ENCODE measurements at regions not wholly inside any gene's neighbourhood (a gene's known extent, or its start where the extent isn't known, plus 50 kb on each side); places are given as distances from the start of the nearest gene placed in this dataset.
A peak's percentile ranks its signal among the peaks of the same experiment; 100 is the strongest.

DNA sequence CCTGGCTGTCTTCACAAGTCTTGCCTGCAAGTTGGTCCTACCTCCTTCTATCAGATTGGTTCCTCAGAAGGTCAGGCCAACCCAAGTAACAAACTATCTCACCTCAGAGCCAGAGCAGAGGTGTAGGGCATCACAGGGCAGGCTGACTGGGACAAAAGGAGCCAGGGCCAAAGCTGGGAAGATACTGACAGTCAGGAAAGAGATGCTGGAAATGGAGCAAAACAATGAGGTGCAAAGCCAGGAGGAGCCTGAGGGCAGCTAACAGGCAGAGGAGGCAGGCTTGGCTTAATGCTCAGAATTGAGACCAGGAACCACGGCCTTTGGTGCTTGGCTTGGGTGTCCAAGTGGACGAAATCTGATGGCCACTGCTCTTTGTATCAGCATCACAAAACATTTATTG lies 68.4 kb upstream of the PNMA1 start:
- 68% methylated on average over 2 of the region's 2 CpGs for WGBS

DNA sequence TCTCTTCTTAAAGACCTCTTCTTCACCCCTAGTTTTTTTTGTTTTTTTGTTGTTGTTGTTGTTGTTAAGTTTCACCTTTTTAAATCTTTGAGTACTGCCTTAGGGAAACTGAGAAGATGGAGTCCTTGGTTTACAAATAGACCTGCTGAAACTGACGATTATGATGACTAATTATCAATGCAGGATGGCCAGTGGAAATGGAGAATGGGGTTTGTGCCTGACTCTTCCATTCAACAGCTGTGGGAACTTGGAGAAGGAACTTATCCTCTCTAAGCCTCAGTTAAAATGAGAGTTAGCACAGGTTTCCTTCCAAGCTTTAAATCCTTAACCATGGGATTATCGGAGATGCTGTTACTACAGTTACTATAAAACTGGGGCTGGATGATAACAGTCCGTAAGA lies 66.7 kb upstream of the PNMA1 start:
- Histone ChIP-seq H3K36me3 (ENCODE audit: control insufficient read depth in 4 of 4, insufficient read depth in 3 of 4, low read depth in 1 of 4, low read length in 3 of 4) (no peaks in the 10 kb centered on the region), H3K9ac (ENCODE audit: low read depth in 1 of 2, low read length in 2 of 2) (no peak overlapping the region), H3K27ac (ENCODE audit: low read depth in 1 of 2, low read length in 2 of 2) (no peak overlapping the region), H3K27me3 (ENCODE audit: control insufficient read depth in 4 of 4, insufficient read depth in 4 of 4, low read length in 3 of 4) (no peaks in the 10 kb centered on the region), H3K4me1 (ENCODE audit: control insufficient read depth in 4 of 4, insufficient read depth in 4 of 4, low read length in 3 of 4) (peaks cover 15 to 47% (median 33%) of the 10 kb centered on the region in 4 donors), H3K9me3 (ENCODE audit: control insufficient read depth in 4 of 4, low read length in 3 of 4) (no peaks in the 10 kb centered on the region), H3K4me3 (ENCODE audit: low read depth in 1 of 3, low read length in 3 of 3) (no peak overlapping the region)
- no peak for DNase-seq (ENCODE audit: low spot score)
- WGBS: 91% methylated on average over 3 of the region's 3 CpGs
- no peak for TF ChIP-seq GABPA (IDR thresholded peaks at IDR 0.05 in 1 of 2, conservative IDR thresholded peaks at IDR 0.05 in 1 of 2)
- TF ChIP-seq TAF1 (conservative IDR thresholded peaks at IDR 0.05): no peak
- TF ChIP-seq HNF4A (conservative IDR thresholded peaks at IDR 0.05): no peak
- TF ChIP-seq JUND (IDR thresholded peaks at IDR 0.05): no peak
- TF ChIP-seq NR2F2 (IDR thresholded peaks at IDR 0.05): no peak
- no peak for TF ChIP-seq RAD21 (IDR thresholded peaks at IDR 0.05)
- TF ChIP-seq FOXA2 (IDR thresholded peaks at IDR 0.05): no peak
- no peak for TF ChIP-seq YY1 (IDR thresholded peaks at IDR 0.05)
- TF ChIP-seq, protein P1, sequence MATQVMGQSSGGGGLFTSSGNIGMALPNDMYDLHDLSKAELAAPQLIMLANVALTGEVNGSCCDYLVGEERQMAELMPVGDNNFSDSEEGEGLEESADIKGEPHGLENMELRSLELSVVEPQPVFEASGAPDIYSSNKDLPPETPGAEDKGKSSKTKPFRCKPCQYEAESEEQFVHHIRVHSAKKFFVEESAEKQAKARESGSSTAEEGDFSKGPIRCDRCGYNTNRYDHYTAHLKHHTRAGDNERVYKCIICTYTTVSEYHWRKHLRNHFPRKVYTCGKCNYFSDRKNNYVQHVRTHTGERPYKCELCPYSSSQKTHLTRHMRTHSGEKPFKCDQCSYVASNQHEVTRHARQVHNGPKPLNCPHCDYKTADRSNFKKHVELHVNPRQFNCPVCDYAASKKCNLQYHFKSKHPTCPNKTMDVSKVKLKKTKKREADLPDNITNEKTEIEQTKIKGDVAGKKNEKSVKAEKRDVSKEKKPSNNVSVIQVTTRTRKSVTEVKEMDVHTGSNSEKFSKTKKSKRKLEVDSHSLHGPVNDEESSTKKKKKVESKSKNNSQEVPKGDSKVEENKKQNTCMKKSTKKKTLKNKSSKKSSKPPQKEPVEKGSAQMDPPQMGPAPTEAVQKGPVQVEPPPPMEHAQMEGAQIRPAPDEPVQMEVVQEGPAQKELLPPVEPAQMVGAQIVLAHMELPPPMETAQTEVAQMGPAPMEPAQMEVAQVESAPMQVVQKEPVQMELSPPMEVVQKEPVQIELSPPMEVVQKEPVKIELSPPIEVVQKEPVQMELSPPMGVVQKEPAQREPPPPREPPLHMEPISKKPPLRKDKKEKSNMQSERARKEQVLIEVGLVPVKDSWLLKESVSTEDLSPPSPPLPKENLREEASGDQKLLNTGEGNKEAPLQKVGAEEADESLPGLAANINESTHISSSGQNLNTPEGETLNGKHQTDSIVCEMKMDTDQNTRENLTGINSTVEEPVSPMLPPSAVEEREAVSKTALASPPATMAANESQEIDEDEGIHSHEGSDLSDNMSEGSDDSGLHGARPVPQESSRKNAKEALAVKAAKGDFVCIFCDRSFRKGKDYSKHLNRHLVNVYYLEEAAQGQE (IDR thresholded peaks at IDR 0.05): no peak
- TF ChIP-seq SP1 (IDR thresholded peaks at IDR 0.05): no peak
- TF ChIP-seq, protein P2, sequence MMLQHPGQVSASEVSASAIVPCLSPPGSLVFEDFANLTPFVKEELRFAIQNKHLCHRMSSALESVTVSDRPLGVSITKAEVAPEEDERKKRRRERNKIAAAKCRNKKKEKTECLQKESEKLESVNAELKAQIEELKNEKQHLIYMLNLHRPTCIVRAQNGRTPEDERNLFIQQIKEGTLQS (IDR thresholded peaks at IDR 0.05): no peak
- TF ChIP-seq ZBTB33 (IDR thresholded peaks at IDR 0.05): no peak
- no peak for TF ChIP-seq EGR1 (IDR thresholded peaks at IDR 0.05; ENCODE audit: low read depth in 2 of 2)
- no peak for TF ChIP-seq RXRA (IDR thresholded peaks at IDR 0.05)

More for the DNA sequence above, 68.4 kb upstream of the PNMA1 start:
- TF ChIP-seq EGR1 (IDR thresholded peaks at IDR 0.05; ENCODE audit: low read depth in 2 of 2) (no peak), RAD21 (IDR thresholded peaks at IDR 0.05) (no peak), NR2F2 (IDR thresholded peaks at IDR 0.05) (no peak), JUND (IDR thresholded peaks at IDR 0.05) (no peak), TAF1 (conservative IDR thresholded peaks at IDR 0.05) (no peak), ZBTB33 (IDR thresholded peaks at IDR 0.05) (no peak), FOXA1 (IDR thresholded peaks at IDR 0.05) (no peak)
- TF ChIP-seq, protein P2 (IDR thresholded peaks at IDR 0.05): no peak
- TF ChIP-seq, protein P1 (IDR thresholded peaks at IDR 0.05): no peak
- Histone ChIP-seq H3K9me3 (ENCODE audit: control insufficient read depth in 4 of 4, low read length in 3 of 4) (no peaks in the 10 kb centered on the region), H3K4me3 (ENCODE audit: low read depth in 1 of 3, low read length in 3 of 3) (no peak overlapping the region), H3K9ac (ENCODE audit: low read depth in 1 of 2, low read length in 2 of 2) (no peak overlapping the region), H3K4me1 (ENCODE audit: control insufficient read depth in 4 of 4, insufficient read depth in 4 of 4, low read length in 3 of 4) (peaks cover 15 to 48% (median 33%) of the 10 kb centered on the region in 4 donors), H3K36me3 (ENCODE audit: control insufficient read depth in 4 of 4, insufficient read depth in 3 of 4, low read depth in 1 of 4, low read length in 3 of 4) (no peaks in the 10 kb centered on the region), H3K27ac (ENCODE audit: low read depth in 1 of 2, low read length in 2 of 2) (peak overlapping the region; percentile 90 to 97), H3K27me3 (ENCODE audit: control insufficient read depth in 4 of 4, insufficient read depth in 4 of 4, low read length in 3 of 4) (no peaks in the 10 kb centered on the region)
- no peak for DNase-seq (ENCODE audit: low spot score)

Data from liver (tissue), 7 donors.